ENCODE measurements at regions not wholly inside any gene's neighbourhood (a gene's known extent, or its start where the extent isn't known, plus 50 kb on each side); places are given as distances from the start of the nearest gene placed in this dataset.
"Not testable (repeated sequence)": the region's sequence is repeated elsewhere in the genome, so short reads cannot be mapped to it uniquely, and the experiment has no call there.

DNA sequence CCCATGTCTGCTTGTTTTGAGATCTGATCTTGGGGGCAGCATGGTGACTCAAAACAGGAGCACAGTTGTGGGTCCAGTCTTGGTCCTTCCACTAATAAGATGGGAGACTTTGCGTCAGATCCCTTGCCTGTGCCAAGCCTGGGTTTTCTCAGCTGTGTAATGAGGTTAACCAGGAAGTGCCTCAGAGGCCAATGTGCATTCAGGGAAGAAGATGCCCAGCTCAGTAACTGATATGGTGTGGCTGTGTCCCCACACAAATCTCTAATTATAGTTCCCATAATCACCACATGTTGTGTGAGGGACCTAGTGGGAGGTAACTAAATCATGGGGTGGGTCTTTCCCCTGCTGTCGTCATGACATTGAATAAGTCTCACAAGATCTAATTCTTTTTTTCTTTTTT lies 107.1 kb upstream of the ALDH3B2 start:
- TF ChIP-seq CTCF (IDR thresholded peaks at IDR 0.05); EZH2 (IDR thresholded peaks at IDR 0.05; ENCODE audit: borderline replicate concordance, insufficient read depth, low read depth, low read length, poor library complexity, severe bottlenecking): not testable (repeated sequence)
